Keratinocyte (primary cell): ENCODE measurements at regions not wholly inside any gene's neighbourhood (a gene's known extent, or its start where the extent isn't known, plus 50 kb on each side); places are given as distances from the start of the nearest gene placed in this dataset.

Experiments used
- CTCF ChIP-seq, 3 experiments: IDR thresholded peaks in 1 of 3; conservative IDR thresholded peaks in 1 of 3; optimal IDR thresholded peaks in 1 of 3; 2 replicates in 2 of 3; 3 replicates in 1 of 3; pipeline versions ENCODE3 to v1.5.1; 2011; ENCODE audit warnings: low read length in 3 of 3, mild to moderate bottlenecking in 3 of 3, moderate library complexity in 2 of 3, control low read depth in 1 of 3, inconsistent platforms in 1 of 3; ENCODE audit not compliant: insufficient read depth in 2 of 3; ENCODE audit errors: extremely low read depth in 1 of 3
- EZH2 ChIP-seq: IDR thresholded peaks from one replicate; pipeline ENCODE4 v1.6.1; 2012; ENCODE audit warnings: inconsistent platforms, mild to moderate bottlenecking, low read length, moderate library complexity

GRCh38 chr4:60384516-60384915 lies 815.6 kb upstream of the ADGRL3 start:
- TF ChIP-seq CTCF (optimal IDR thresholded peaks at IDR 0.05 in 1 of 3, IDR thresholded peaks at IDR 0.05 in 1 of 3, conservative IDR thresholded peaks at IDR 0.05 in 1 of 3; ENCODE audit: extremely low read depth in 1 of 3, insufficient read depth in 2 of 3, low read length in 3 of 3) (no peak), EZH2 (no peak)
